ENCODE measurements at regions not wholly inside any gene's neighbourhood (a gene's known extent, or its start where the extent isn't known, plus 50 kb on each side); places are given as distances from the start of the nearest gene placed in this dataset.

DNA sequence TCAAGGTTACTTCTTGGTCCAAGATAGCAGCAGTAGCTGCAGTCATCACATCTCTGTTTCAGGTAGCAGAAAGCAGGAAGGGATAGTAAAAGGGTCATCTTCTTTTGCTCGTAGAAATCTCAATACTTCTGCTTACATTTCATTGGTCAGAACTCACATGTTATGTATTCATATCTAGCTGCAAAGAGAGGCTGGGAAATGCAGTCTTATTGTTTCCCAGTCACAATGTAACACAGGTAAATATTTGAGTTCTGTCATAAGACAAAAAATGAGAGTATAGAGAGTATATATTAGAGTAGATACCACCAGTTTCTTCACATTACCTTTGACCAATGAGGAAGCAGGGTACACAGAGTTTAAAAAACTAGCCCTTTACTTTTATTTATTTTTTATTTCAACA lies 132.4 kb upstream of the ITGA6 start:
- no peaks in the 10 kb centered on the region for H3K9me3 ChIP-seq (replicated peaks in 1 of 2; ENCODE audit: control insufficient read depth in 1 of 2, insufficient read depth in 1 of 2, low read length in 2 of 2)
- no peak for DNase-seq
- WGBS (ENCODE audit: insufficient coverage) = no CpG with 5 or more reads among the region's 1 CpG
- TF ChIP-seq, protein P1, sequence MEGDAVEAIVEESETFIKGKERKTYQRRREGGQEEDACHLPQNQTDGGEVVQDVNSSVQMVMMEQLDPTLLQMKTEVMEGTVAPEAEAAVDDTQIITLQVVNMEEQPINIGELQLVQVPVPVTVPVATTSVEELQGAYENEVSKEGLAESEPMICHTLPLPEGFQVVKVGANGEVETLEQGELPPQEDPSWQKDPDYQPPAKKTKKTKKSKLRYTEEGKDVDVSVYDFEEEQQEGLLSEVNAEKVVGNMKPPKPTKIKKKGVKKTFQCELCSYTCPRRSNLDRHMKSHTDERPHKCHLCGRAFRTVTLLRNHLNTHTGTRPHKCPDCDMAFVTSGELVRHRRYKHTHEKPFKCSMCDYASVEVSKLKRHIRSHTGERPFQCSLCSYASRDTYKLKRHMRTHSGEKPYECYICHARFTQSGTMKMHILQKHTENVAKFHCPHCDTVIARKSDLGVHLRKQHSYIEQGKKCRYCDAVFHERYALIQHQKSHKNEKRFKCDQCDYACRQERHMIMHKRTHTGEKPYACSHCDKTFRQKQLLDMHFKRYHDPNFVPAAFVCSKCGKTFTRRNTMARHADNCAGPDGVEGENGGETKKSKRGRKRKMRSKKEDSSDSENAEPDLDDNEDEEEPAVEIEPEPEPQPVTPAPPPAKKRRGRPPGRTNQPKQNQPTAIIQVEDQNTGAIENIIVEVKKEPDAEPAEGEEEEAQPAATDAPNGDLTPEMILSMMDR (IDR thresholded peaks at IDR 0.05) = no peak
- no peaks in the 10 kb centered on the region for H3K27me3 ChIP-seq (ENCODE audit: control insufficient read depth in 2 of 2, insufficient read depth in 2 of 2, low read length in 2 of 2)
- H3K4me1 ChIP-seq (ENCODE audit: control insufficient read depth in 1 of 2, insufficient read depth in 2 of 2, low read length in 2 of 2) = peaks cover 18 to 24% of the 10 kb centered on the region in 2 donors
- H2AFZ ChIP-seq (ENCODE audit: insufficient read depth, low read depth, low read length, poor library complexity, severe bottlenecking) = no peak overlapping the region
- H3K27ac ChIP-seq (ENCODE audit: low read depth in 1 of 2, low read length in 2 of 2) = no peak overlapping the region
- H4K20me1 ChIP-seq (ENCODE audit: insufficient read depth, low read length) = no peaks in the 10 kb centered on the region
- no peak overlapping the region for H3K9ac ChIP-seq (ENCODE audit: insufficient read depth, low read length, poor library complexity, severe bottlenecking)
- Mint-ChIP-seq H3K27me3 (ENCODE audit: low read depth in 3 of 3) (peaks cover 2 to 13% (median 2%) of the 10 kb centered on the region in 3 donors), H3K27ac (no peak overlapping the region), H3K4me1 (peaks cover 23% of the 10 kb centered on the region), H3K4me3 (no peak overlapping the region), H3K36me3 (no peaks in the 10 kb centered on the region), H3K9me3 (peaks cover 0 to 8% (median 2%) of the 10 kb centered on the region in 7 donors)
- H3K4me3 ChIP-seq (replicated peaks in 1 of 3; ENCODE audit: low read depth in 2 of 3, low read length in 3 of 3) = no peak overlapping the region
- H3K36me3 ChIP-seq (replicated peaks in 1 of 2; ENCODE audit: control insufficient read depth in 1 of 2, insufficient read depth in 2 of 2, low read length in 2 of 2) = no peaks in the 10 kb centered on the region
- H3K4me2 ChIP-seq (replicated peaks; ENCODE audit: extremely low read depth, low read length, poor library complexity, severe bottlenecking) = no peak overlapping the region
- no peaks in the 10 kb centered on the region for H3K79me2 ChIP-seq (ENCODE audit: insufficient read depth, low read length)
- intact Hi-C loops (cut with micrococcal nuclease) = loop anchor here in 1 of 2 donors (10.0 kb wide), 1 partner anchor 130 kb away; the partner anchor contains the start of gene ITGA6

DNA sequence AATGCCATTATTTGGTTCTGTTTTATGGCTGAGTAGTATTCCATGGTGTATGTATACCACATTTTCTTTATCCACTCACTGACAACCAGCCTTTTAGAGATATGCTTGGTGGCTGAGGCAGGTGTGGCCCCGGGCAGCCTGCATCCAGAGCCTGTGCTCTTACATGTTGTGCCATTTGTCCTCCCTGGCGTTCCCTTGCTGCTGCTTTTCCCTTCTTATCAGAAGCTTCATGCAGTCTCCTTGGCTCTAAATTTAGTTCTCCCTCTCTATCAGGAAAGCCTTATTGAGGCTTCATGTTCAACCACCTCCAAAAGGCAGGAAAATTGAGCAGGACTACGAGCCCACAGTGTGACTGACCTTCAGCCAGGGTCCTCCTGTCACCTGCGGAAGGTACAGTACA lies 131.7 kb upstream of the ITGA6 start:
- Histone ChIP-seq H3K79me2 (ENCODE audit: insufficient read depth, low read length) (no peaks in the 10 kb centered on the region), H3K27ac (ENCODE audit: low read depth in 1 of 2, low read length in 2 of 2) (no peak overlapping the region), H2AFZ (ENCODE audit: insufficient read depth, low read depth, low read length, poor library complexity, severe bottlenecking) (no peak overlapping the region), H3K27me3 (ENCODE audit: control insufficient read depth in 2 of 2, insufficient read depth in 2 of 2, low read length in 2 of 2) (no peaks in the 10 kb centered on the region), H3K4me2 (replicated peaks; ENCODE audit: extremely low read depth, low read length, poor library complexity, severe bottlenecking) (no peak overlapping the region), H3K36me3 (replicated peaks in 1 of 2; ENCODE audit: control insufficient read depth in 1 of 2, insufficient read depth in 2 of 2, low read length in 2 of 2) (no peaks in the 10 kb centered on the region), H3K9me3 (replicated peaks in 1 of 2; ENCODE audit: control insufficient read depth in 1 of 2, insufficient read depth in 1 of 2, low read length in 2 of 2) (no peaks in the 10 kb centered on the region), H3K9ac (ENCODE audit: insufficient read depth, low read length, poor library complexity, severe bottlenecking) (no peak overlapping the region), H3K4me3 (replicated peaks in 1 of 3; ENCODE audit: low read depth in 2 of 3, low read length in 3 of 3) (no peak overlapping the region), H3K4me1 (ENCODE audit: control insufficient read depth in 1 of 2, insufficient read depth in 2 of 2, low read length in 2 of 2) (peaks cover 18 to 27% of the 10 kb centered on the region in 2 donors), H4K20me1 (ENCODE audit: insufficient read depth, low read length) (no peaks in the 10 kb centered on the region)
- no peak for DNase-seq
- intact Hi-C loops (cut with micrococcal nuclease) = loop anchor here in 1 of 2 donors (10.0 kb wide), 1 partner anchor 129 kb away; the partner anchor contains the start of gene ITGA6
- Mint-ChIP-seq H3K27me3 (ENCODE audit: low read depth in 3 of 3) (peaks cover 2 to 13% (median 2%) of the 10 kb centered on the region in 3 donors), H3K27ac (peak overlapping the region in 2 of 7 donors; percentile 42 to 63), H3K4me3 (no peak overlapping the region), H3K4me1 (peaks cover 25% of the 10 kb centered on the region), H3K9me3 (peaks cover 0 to 8% (median 2%) of the 10 kb centered on the region in 7 donors), H3K36me3 (no peaks in the 10 kb centered on the region)
- WGBS (ENCODE audit: insufficient coverage) = 90% methylated on average over 4 of the region's 4 CpGs
- TF ChIP-seq, protein P1 (IDR thresholded peaks at IDR 0.05) = no peak
